ENCODE measurements at regions not wholly inside any gene's neighbourhood (a gene's known extent, or its start where the extent isn't known, plus 50 kb on each side); places are given as distances from the start of the nearest gene placed in this dataset.

- peak in 1 of 2 donors; percentile 41 for ATAC-seq
- no peak overlapping the region for H3K27ac Mint-ChIP-seq
- no peaks in the 10 kb centered on the region for H3K36me3 Mint-ChIP-seq
- peaks cover 54 to 61% of the 10 kb centered on the region in 2 donors for H3K27me3 Mint-ChIP-seq
- peaks cover 3% of the 10 kb centered on the region for H3K9me3 Mint-ChIP-seq
- H3K4me3 Mint-ChIP-seq: no peak overlapping the region
- peaks cover 6 to 7% of the 10 kb centered on the region in 2 donors for H3K4me1 Mint-ChIP-seq (ENCODE audit: low read depth in 2 of 2)
- no peak for DNase-seq (ENCODE audit: low spot score)
These were observed 66.1 kb upstream of the MLN start for GRCh38 chr6:33869826-33870423.

DNA sequence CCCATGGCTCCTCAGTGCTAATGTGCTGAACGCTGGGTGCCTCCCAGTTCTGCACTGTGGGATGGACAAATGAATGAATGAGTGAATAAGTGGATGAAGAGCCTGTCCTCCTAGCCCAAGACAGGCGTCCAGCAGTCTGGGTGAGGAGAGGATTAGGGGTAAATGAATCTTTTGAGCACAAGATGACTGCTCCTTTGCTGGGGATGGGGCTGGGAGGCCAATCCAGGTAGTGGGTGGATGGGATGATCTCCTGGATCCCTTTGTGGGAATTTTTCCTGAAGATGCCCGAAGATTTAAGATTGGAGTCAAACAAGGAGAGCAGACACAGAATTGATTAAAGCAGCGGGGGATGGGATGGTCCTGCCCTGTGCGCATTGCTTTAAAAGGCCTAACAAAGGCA is 65.3 kb upstream of the MLN start:
- H3K27ac Mint-ChIP-seq: peak overlapping the region in 1 of 2 donors; percentile 58
- peaks cover 52 to 56% of the 10 kb centered on the region in 2 donors for H3K27me3 Mint-ChIP-seq
- no peak for DNase-seq (ENCODE audit: low spot score)
- no peaks in the 10 kb centered on the region for H3K36me3 Mint-ChIP-seq
- peaks cover 3% of the 10 kb centered on the region for H3K9me3 Mint-ChIP-seq
- H3K4me1 Mint-ChIP-seq (ENCODE audit: low read depth in 2 of 2): peaks cover 10 to 12% of the 10 kb centered on the region in 2 donors
- ATAC-seq: no peak
- no peak overlapping the region for H3K4me3 Mint-ChIP-seq

DNA sequence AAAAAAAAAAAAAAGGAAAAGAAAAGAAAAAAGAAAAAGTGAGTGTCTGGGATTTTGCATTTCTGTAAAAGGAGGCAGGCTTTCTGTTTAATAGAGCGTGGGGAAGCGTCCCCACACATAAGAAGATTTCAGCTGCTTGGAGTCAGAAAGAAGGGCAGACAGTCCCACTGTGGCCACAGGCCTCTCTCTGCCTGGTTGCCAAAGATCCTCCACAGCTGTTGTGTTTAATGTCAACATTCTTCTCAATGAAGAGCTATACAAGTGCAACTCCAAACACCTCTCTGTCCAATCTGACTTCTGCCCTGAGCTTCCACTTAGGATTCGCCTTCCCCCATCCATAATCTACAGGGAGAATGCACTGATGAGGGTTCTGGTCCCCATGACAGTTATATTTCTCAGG is 64.3 kb upstream of the MLN start:
- no peak overlapping the region for H3K4me3 Mint-ChIP-seq
- DNase-seq (ENCODE audit: low spot score) (no peak), ATAC-seq (no peak)
- peaks cover 15% of the 10 kb centered on the region in 2 donors for H3K4me1 Mint-ChIP-seq (ENCODE audit: low read depth in 2 of 2)
- no peak overlapping the region for H3K27ac Mint-ChIP-seq
- H3K36me3 Mint-ChIP-seq: no peaks in the 10 kb centered on the region
- H3K9me3 Mint-ChIP-seq: peaks cover 3% of the 10 kb centered on the region
- peaks cover 54 to 57% of the 10 kb centered on the region in 2 donors for H3K27me3 Mint-ChIP-seq

GRCh38 chr6:33865478-33866077 is 61.8 kb upstream of the MLN start:
- Mint-ChIP-seq H3K4me3 (no peak overlapping the region), H3K27ac (peak overlapping the region in 1 of 2 donors; percentile 44), H3K36me3 (no peaks in the 10 kb centered on the region), H3K9me3 (peaks cover 3% of the 10 kb centered on the region), H3K4me1 (ENCODE audit: low read depth in 2 of 2) (peaks cover 26 to 28% of the 10 kb centered on the region in 2 donors), H3K27me3 (peaks cover 60 to 67% of the 10 kb centered on the region in 2 donors)
- ATAC-seq: no peak
- DNase-seq (ENCODE audit: low spot score): no peak

DNA sequence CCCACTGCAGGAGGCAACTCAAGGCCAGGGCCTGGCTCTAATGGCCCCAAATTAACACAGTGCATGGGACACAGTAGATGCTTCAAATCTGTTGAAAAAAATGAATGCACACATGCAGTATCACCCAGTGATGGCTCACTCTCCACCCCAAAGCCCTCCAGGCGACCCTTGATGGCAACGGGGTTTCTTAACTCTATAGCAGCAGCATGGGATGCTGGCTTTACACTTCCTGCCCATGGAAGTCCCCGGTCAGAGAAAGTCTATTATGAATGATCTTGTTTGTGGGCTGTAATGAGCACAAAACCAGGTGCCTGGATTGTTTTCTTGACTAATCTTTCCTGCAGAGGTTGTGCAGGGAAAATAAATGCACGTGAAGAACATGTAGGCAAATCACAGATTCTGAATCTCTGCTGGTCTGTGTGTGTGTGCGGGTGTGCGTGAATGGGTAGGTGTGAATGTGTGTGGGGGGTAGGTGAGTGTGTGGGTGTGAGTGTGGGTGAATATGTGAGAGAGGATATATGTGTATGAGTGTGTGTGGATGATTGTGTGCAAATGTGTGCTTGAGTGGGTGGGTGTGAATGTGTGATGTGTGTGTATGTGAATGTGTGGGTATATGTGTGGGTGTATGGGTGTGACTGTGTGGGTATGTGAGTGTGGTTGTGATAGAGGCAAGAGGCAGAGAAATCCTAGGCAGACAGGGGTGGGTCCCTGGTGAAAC is 60.1 kb upstream of the MLN start:
- peaks cover 27 to 30% of the 10 kb centered on the region in 2 donors for H3K4me1 Mint-ChIP-seq (ENCODE audit: low read depth in 2 of 2)

DNA sequence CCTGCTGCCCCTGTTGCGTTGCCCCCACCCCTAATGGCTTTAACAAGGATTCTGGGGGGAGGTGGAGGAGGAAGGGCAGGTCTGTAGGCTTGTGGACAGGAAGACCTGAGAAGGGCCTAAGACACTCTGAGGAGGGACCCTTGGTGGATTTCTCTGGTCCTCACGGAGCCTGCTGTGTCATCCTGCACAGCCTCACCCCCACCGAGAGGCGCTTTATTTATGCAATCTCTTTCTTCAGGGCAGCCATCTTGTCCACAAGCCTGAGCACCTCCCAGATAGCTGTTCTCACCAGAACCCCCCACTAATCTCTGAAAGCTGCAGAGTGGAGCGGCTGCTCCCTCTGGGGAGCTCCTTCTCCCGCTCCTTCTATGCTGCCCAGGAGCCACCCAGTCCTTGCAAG is 59.3 kb upstream of the MLN start:
- no peak for DNase-seq (ENCODE audit: low spot score)
- Mint-ChIP-seq H3K9me3 (peaks cover 3% of the 10 kb centered on the region), H3K27me3 (peaks cover 52 to 54% of the 10 kb centered on the region in 2 donors), H3K27ac (no peak overlapping the region), H3K4me1 (ENCODE audit: low read depth in 2 of 2) (peaks cover 27 to 30% of the 10 kb centered on the region in 2 donors), H3K36me3 (no peaks in the 10 kb centered on the region), H3K4me3 (no peak overlapping the region)
- no peak for ATAC-seq

More for the DNA sequence above, 60.1 kb upstream of the MLN start:
- peak overlapping the region; percentile 23 for H3K4me3 Mint-ChIP-seq
- H3K27me3 Mint-ChIP-seq: peaks cover 53 to 61% of the 10 kb centered on the region in 2 donors
- ATAC-seq: peak; percentile 33 to 45
- no peaks in the 10 kb centered on the region for H3K36me3 Mint-ChIP-seq
- no peak overlapping the region for H3K27ac Mint-ChIP-seq
- H3K9me3 Mint-ChIP-seq: peaks cover 3% of the 10 kb centered on the region
- no peak for DNase-seq (ENCODE audit: low spot score)

GRCh38 chr6:33862536-33862935 is 58.7 kb upstream of the MLN start:
- DNase-seq (ENCODE audit: low spot score) (no peak), ATAC-seq (no peak)
- Mint-ChIP-seq H3K36me3 (no peaks in the 10 kb centered on the region), H3K27ac (no peak overlapping the region), H3K27me3 (peaks cover 51 to 52% of the 10 kb centered on the region in 2 donors), H3K4me3 (no peak overlapping the region), H3K9me3 (peaks cover 3% of the 10 kb centered on the region), H3K4me1 (ENCODE audit: low read depth in 2 of 2) (peaks cover 29 to 34% of the 10 kb centered on the region in 2 donors)

DNA sequence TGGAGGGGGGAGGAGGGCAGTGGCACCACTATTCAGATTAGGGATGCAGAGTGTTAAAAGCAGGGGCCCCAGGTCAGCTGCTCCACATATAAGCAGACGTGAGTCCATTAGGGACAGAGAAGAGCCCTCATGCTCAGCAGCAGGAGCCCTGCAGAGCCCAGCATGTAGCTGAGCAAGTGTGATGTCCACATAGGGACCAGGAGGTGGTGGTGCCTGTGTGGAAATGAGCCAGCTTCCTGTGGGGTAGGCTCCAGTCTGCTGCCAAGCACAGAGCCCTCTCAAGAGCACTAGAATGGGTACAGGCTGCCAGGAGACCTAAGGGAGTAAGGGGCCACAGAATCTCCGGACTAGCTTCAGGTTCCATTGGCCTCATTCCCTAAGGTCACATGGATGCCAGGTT is 57.9 kb upstream of the MLN start:
- DNase-seq (ENCODE audit: low spot score): no peak
- ATAC-seq: peak in 1 of 2 donors; percentile 14
- H3K4me3 Mint-ChIP-seq: no peak overlapping the region
- H3K9me3 Mint-ChIP-seq: peaks cover 3% of the 10 kb centered on the region
- no peaks in the 10 kb centered on the region for H3K36me3 Mint-ChIP-seq
- peaks cover 51 to 52% of the 10 kb centered on the region in 2 donors for H3K27me3 Mint-ChIP-seq
- H3K4me1 Mint-ChIP-seq (ENCODE audit: low read depth in 2 of 2): peaks cover 33 to 42% of the 10 kb centered on the region in 2 donors
- H3K27ac Mint-ChIP-seq: no peak overlapping the region

GRCh38 chr6:33860706-33861474 is 57.1 kb upstream of the MLN start:
- peak overlapping the region in 1 of 2 donors; percentile 11 for H3K27ac Mint-ChIP-seq
- H3K36me3 Mint-ChIP-seq: no peaks in the 10 kb centered on the region
- no peak overlapping the region for H3K4me3 Mint-ChIP-seq
- peaks cover 45 to 46% of the 10 kb centered on the region in 2 donors for H3K27me3 Mint-ChIP-seq
- DNase-seq (ENCODE audit: low spot score): no peak
- no peaks in the 10 kb centered on the region for H3K9me3 Mint-ChIP-seq
- peaks cover 36 to 50% of the 10 kb centered on the region in 2 donors for H3K4me1 Mint-ChIP-seq (ENCODE audit: low read depth in 2 of 2)
- no peak for ATAC-seq

GRCh38 chr6:33860006-33860405 is 56.2 kb upstream of the MLN start:
- no peak for DNase-seq (ENCODE audit: low spot score)
- H3K36me3 Mint-ChIP-seq: no peaks in the 10 kb centered on the region
- H3K27ac Mint-ChIP-seq: no peak overlapping the region
- no peak overlapping the region for H3K4me3 Mint-ChIP-seq
- ATAC-seq: no peak
- no peaks in the 10 kb centered on the region for H3K9me3 Mint-ChIP-seq
- H3K27me3 Mint-ChIP-seq: peaks cover 39 to 42% of the 10 kb centered on the region in 2 donors
- peaks cover 38 to 45% of the 10 kb centered on the region in 2 donors for H3K4me1 Mint-ChIP-seq (ENCODE audit: low read depth in 2 of 2)

DNA sequence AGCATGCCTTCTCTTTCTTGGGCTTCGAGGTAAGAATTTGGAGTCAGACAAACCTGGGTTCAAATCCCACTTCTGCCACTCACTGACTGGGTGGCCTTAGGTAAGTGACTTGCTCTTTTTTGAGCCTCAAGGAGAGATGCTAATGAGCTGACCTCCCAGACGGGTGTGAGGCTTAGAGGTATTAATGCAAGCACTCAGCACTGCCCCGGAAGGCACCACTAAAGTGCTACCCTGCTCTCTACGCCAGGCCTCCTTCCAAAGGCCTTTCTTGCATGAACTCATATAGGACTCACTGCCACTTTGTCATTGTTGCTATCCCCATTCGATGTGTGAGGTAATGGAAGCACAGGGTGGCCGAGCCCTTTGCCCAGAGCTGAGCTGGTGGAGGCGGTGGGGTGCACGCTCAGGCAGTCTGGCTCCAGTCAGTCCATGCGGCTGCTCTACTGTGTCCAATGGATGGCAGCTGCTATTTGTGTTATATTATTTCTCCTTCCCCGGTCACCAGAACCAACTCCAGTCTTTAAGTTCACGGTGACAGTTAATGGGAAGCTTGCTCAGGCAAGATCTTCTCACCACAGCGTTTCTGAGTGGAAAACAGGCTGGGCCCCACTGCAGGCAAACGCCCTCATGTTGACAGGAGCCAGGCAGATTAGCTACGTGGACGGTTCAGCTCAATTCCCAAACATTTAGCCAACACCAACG is 55.2 kb upstream of the MLN start:
- DNase-seq (ENCODE audit: low spot score): no peak
- Mint-ChIP-seq H3K27ac (peak overlapping the region in 1 of 2 donors; percentile 12), H3K4me3 (no peak overlapping the region), H3K9me3 (no peaks in the 10 kb centered on the region), H3K4me1 (ENCODE audit: low read depth in 2 of 2) (peaks cover 39 to 46% of the 10 kb centered on the region in 2 donors), H3K27me3 (peaks cover 42 to 45% of the 10 kb centered on the region in 2 donors), H3K36me3 (no peaks in the 10 kb centered on the region)
- no peak for ATAC-seq

- H3K27ac Mint-ChIP-seq: peak overlapping the region in 1 of 2 donors; percentile 12
- no peaks in the 10 kb centered on the region for H3K36me3 Mint-ChIP-seq
- no peaks in the 10 kb centered on the region for H3K9me3 Mint-ChIP-seq
- ATAC-seq (no peak), DNase-seq (ENCODE audit: low spot score) (no peak)
- H3K27me3 Mint-ChIP-seq: peaks cover 39 to 44% of the 10 kb centered on the region in 2 donors
- H3K4me3 Mint-ChIP-seq: no peak overlapping the region
- H3K4me1 Mint-ChIP-seq (ENCODE audit: low read depth in 2 of 2): peaks cover 37 to 43% of the 10 kb centered on the region in 2 donors
These were observed 54.2 kb upstream of the MLN start for GRCh38 chr6:33857932-33858475.

Data from natural killer cell treated with Interleukin-12 subunit alpha and Interleukin-12 subunit beta and Interleukin-15 and Interleukin-18, amount 100 ng/mL, for 72 hours (primary cell).